ENCODE measurements at regions not wholly inside any gene's neighbourhood (a gene's known extent, or its start where the extent isn't known, plus 50 kb on each side); places are given as distances from the start of the nearest gene placed in this dataset.

DNA sequence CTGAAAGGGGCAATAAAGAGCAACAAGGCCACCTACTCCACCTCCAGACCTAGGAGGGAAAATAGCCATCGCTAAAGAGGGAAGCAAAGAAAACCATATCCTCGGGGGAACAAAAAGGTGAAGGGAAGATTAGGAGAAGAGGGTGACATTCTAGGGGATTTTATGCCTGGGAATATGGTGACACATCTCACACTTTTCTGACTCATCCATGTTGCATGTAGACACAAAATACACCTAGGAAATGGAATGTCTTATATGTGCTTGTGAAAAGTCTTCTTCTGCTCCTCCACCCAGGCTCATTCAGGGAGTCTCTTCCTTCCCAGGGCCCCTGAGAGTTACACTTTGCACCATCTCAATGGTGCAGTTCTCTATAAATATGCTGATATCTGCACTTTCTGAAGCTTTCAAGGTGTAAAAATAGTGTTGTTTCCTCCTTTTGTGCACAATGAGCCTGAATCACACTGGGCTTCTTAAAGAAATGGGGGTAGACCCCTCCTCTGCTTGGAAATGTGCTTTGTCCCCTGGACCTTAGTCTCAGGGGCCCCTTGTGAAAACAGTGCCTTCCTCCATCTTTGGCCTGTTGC, 195.9 kb downstream of the CYYR1 start:
- TF ChIP-seq CTCF (IDR thresholded peaks at IDR 0.05; ENCODE audit: insufficient read depth, low read depth, low read length) (no peak), EZH2 (IDR thresholded peaks at IDR 0.05; ENCODE audit: insufficient read depth, low read length) (no peak)
